HG03097 (cell line): ENCODE measurements at regions not wholly inside any gene's neighbourhood (a gene's known extent, or its start where the extent isn't known, plus 50 kb on each side); places are given as distances from the start of the nearest gene placed in this dataset.
"Not testable (repeated sequence)": the region's sequence is repeated elsewhere in the genome, so short reads cannot be mapped to it uniquely, and the experiment has no call there.

Experiments
- ATAC-seq: cut with Tn5 transposase; IDR thresholded peaks from one replicate; pipeline ENCODE4 v1.9.1; 2021; ENCODE audit not compliant: unreplicated experiment, low FRiP score

GRCh38 chr2:21194147-21194546 lies 70.4 kb downstream of the TDRD15 start:
- no peak for ATAC-seq

DNA sequence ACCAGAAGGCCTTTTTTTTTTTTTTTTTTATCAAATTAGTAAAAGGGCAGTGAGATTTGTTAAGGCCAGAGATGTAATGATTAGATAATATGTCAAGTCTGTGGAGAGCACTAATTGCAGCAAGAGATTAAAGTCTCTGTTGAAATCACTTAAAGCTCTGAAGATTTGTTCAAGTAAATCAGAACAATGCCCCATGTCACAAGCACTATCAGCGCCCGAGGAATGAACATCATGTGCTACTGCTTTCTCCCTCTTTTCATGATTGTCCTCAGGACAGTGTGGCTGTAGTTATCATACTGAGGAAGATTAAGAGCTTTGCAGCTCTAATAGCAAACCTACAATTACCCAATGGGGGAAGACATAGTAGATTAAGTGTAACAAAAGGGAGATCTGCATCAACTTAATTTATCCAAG lies 71.1 kb downstream of the TDRD15 start:
- no peak for ATAC-seq

GRCh38 chr2:21195326-21195725 lies 71.6 kb downstream of the TDRD15 start:
- no peak for ATAC-seq

- no peak for ATAC-seq
These were observed 74.9 kb downstream of the TDRD15 start for GRCh38 chr2:21198637-21199036.

- ATAC-seq, result no peak
These were observed 80.2 kb downstream of the TDRD15 start for GRCh38 chr2:21203976-21204375.

DNA sequence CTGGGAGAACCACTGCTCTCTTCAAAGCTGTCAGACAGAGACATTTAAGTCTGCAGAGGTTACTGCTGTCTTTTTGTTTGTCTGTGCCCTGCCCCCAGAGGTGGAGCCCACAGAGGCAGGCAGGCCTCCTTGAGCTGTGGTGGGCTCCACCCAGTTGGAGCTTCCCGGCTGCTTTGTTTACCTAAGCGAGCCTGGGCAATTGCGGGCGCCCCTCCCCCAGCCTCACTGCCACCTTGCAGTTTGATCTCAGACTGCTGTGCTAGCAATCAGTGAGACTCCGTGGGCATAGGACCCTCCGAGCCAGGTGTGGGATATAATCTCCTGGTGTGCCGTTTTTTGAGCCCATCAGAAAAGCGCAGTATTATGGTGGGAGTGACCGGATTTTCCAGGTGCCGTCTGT lies 90.3 kb downstream of the TDRD15 start:
- not testable (repeated sequence) for ATAC-seq

GRCh38 chr2:21217442-21217841 lies 93.7 kb downstream of the TDRD15 start:
- no peak for ATAC-seq

DNA sequence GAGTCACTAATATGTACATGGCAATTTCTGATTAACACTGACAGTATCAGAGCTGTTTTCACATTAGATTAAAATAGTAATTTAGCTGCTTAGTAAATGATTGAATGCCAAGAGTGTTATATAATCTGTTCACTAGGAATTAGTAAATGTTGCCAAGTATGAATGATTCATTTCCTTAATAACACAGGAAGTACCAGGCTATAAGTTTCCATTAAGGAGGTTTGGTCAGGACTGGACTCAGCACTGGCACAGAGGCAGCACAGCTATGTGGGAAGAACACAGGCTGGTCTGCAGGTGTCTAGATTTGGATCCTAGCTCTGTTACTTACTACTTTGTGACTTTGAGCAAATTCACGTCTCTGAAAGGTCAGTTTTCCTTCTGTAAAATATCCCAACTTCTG lies 97.2 kb downstream of the TDRD15 start:
- no peak for ATAC-seq

- ATAC-seq, result no peak
These were observed 99.8 kb downstream of the TDRD15 start for GRCh38 chr2:21223618-21224017.

DNA sequence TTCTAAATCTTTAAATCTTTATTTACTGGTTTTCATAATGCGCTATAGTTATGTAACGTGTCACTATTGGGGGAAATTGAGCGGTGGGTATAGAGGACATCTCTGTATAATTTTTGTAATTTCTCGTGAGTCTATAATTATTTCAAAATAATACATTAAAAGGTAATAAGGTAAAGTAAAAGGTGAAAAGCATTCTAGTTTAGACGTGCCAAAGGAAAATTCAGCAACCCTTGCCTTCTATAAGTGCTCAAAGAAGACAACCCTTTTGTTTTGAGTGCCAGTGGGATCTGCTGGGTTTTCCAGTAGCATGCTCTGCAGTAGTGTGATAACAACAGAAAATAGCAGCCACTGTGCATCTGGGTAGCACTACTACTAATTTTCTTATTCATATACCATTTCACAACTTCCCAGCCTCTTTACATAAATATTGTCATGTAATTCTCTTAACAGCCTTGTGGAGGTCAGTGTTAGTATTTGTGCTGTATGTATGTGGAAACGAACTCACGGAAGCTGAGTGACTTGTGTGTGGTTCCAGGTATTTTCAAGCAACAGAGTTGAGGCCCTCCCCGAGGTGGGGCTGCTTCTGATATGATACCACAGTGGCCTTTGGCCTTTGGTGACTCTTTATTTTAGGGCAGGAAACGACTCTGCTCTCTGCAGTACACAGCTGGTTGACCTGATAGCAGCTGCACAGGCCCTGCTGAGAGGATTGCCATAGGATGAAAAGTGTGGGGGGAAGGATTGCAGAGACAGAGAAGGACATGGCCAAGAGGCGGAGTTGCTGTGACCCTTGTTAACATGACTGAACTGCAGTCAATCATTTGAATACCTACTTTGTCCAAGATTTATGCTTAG lies 104.5 kb downstream of the TDRD15 start:
- ATAC-seq, result no peak

DNA sequence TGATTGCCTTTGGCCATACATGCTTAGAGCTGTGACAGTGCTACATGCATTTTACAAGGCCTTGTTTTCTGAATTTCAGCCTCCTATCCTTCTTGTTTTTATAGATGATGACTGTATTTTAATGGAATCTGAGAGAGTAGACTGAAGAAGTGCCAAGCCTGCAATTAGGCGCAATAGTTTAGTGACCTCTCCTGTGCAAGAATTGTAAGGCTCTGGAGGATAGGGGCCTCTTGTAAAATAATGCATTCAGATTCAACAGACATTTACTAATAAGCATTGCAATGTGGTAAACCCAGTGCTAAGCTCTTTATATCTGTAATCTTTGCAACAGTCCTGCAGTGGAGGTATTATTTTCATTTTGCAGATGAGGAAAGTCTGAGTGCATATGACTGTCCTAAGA lies 105.5 kb downstream of the TDRD15 start:
- no peak for ATAC-seq

- no peak for ATAC-seq
These were observed 106.4 kb downstream of the TDRD15 start for GRCh38 chr2:21230140-21230539.

GRCh38 chr2:21231985-21232384 lies 108.2 kb downstream of the TDRD15 start:
- ATAC-seq, result no peak

- no peak for ATAC-seq
These were observed 109.4 kb downstream of the TDRD15 start for GRCh38 chr2:21233194-21233593.

- no peak for ATAC-seq
These were observed 110.2 kb downstream of the TDRD15 start for GRCh38 chr2:21234001-21234400.

- no peak for ATAC-seq
These were observed 110.8 kb downstream of the TDRD15 start for GRCh38 chr2:21234464-21235120.

- not testable (repeated sequence) for ATAC-seq
These were observed 116.0 kb downstream of the TDRD15 start for GRCh38 chr2:21239749-21240148.

DNA sequence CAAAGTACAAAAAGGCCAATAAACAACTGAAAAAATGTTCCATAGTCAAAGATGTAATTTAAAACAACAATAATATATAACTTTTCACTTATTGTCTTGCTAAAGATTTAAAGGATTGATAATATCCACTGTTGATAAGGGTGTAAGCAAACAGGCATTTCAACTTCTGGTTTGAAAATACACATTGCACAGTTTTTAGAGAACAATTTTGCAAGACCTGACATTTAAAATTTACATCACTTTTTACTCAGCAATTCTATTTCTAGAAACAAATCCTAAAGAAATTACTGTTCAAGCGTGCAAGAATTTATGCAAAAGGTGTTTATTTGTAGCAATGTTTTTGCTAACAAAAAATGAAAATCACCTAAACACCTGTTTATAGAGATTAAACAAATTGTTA lies 120.4 kb downstream of the TDRD15 start:
- ATAC-seq, result no peak

- ATAC-seq, result no peak
These were observed 121.8 kb downstream of the TDRD15 start for GRCh38 chr2:21245565-21245964.

DNA sequence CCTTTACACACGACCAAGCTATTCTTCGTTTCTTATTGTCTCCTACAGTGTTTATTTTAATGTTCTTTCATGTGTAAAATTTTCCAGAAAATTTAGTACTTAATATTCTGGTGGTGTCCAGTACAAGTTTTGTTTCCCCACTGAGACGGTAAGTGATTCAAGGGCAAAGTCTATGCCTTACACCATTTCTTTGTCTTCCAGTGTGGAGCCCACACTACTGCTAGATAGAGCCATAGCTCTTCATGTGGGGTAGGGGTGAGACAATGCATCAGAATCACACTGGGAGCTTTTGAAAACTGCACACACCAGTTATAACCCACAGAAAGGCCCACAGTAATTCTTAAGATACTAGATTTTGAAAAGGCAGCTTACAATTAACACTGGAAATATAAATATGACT lies 125.6 kb downstream of the TDRD15 start:
- no peak for ATAC-seq

DNA sequence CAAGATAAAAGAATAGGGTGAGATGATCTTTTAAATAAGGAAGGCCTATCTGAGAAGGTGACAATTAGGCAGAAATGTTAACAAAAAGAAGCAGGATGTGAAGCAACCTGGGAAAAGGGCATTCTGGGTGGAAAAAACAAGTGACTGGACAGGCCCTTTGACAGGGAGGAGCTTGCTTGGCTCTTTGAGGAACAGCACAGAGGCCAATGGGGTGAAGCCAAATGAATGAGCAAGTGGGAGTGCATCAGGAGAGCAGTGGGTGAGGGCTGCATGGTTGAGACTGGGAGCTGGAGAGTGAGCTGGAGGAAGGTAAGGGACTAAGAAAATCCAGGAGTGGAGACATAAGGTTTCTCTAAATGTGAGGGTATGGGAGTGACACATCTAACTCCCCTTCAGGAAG lies 126.9 kb downstream of the TDRD15 start:
- ATAC-seq, result no peak
